Breast epithelium (tissue), 4 donors: ENCODE measurements at regions not wholly inside any gene's neighbourhood (a gene's known extent, or its start where the extent isn't known, plus 50 kb on each side); places are given as distances from the start of the nearest gene placed in this dataset.
"Not testable (repeated sequence)": the region's sequence is repeated elsewhere in the genome, so short reads cannot be mapped to it uniquely, and the experiment has no call there.

ENCODE experiments used
- DNase-seq, 2 donors: peaks; one replicate each; pipeline ENCODE4 v3.0.0-alpha.2; 2019; ENCODE audit warnings: low spot score in 2 of 2
- H3K27ac ChIP-seq, 2 donors: fragments of 200-600 bp; sonication (generic) in 1 of 2; one replicate each; pipeline ENCODE4 v1.5.1; 2016 to 2019; ENCODE audit warnings: mild to moderate bottlenecking in 1 of 2
- H3K27me3 ChIP-seq, 2 donors: fragments of 200-600 bp; sonication (generic) in 1 of 2; one replicate each; pipeline versions ENCODE4 v1.5.1 to v1.6.0; 2017 to 2019; ENCODE audit warnings: control low read depth in 1 of 2, mild to moderate bottlenecking in 1 of 2
- H3K36me3 ChIP-seq: fragments of 200-600 bp; one replicate; pipeline ENCODE4 v1.5.1; 2019
- H3K4me1 ChIP-seq, 2 donors: fragments of 200-600 bp; sonication (generic); one replicate each; pipeline ENCODE4 v1.5.1; 2016 to 2019; ENCODE audit warnings: control low read depth in 1 of 2
- H3K4me3 ChIP-seq, 3 donors: fragments of 200-600 bp; sonication (generic); 1 replicate in 2 of 3; 2 replicates in 1 of 3; pipeline ENCODE4 v1.5.1; 2016 to 2019; ENCODE audit warnings: mild to moderate bottlenecking in 3 of 3, moderate library complexity in 2 of 3
- H3K9me3 ChIP-seq, 2 donors: fragments of 200-600 bp; sonication (generic) in 1 of 2; one replicate each; pipeline ENCODE4 v1.5.1; 2016 to 2019; ENCODE audit warnings: control low read depth in 1 of 2
- CTCF ChIP-seq, 3 donors: fragments of 450-650 bp; IDR thresholded peaks; one replicate each; pipeline ENCODE4 v1.5.1; 2016 to 2017; ENCODE audit warnings: antibody characterized with exemption in 3 of 3, mild to moderate bottlenecking in 3 of 3, moderate library complexity in 3 of 3
- POLR2A ChIP-seq: fragments of 450-650 bp; IDR thresholded peaks from one replicate; pipeline ENCODE4 v1.6.1; 2016; ENCODE audit warnings: antibody characterized with exemption, mild to moderate bottlenecking, moderate library complexity
- POLR2AphosphoS5 ChIP-seq, 3 donors: sonication (generic); formaldehyde crosslinking; IDR thresholded peaks; one replicate each; pipeline ENCODE4 v1.6.1; 2017; ENCODE audit warnings: antibody characterized with exemption in 3 of 3
- intact Hi-C: fragments of 100-400 bp; cut with DNase I; formaldehyde crosslinking; loops from one replicate; pipeline ENCODE4 v1.15.1; 2023; ENCODE audit warnings: low total_unique reads

- DNase-seq: no peak
- no peaks in the 10 kb centered on the region for H3K4me1 ChIP-seq
- no peak overlapping the region for H3K4me3 ChIP-seq
- H3K9me3 ChIP-seq: no peaks in the 10 kb centered on the region
- H3K27ac ChIP-seq: no peak overlapping the region
- TF ChIP-seq CTCF (IDR thresholded peaks at IDR 0.05) (no peak), POLR2A (no peak), POLR2AphosphoS5 (IDR thresholded peaks at IDR 0.05) (no peak)
- no peaks in the 10 kb centered on the region for H3K36me3 ChIP-seq
- intact Hi-C loops: no loop called here
- no peaks in the 10 kb centered on the region for H3K27me3 ChIP-seq
Measured at GRCh38 chr11:79610678-79611077, 169.8 kb upstream of the TENM4 start.

DNA sequence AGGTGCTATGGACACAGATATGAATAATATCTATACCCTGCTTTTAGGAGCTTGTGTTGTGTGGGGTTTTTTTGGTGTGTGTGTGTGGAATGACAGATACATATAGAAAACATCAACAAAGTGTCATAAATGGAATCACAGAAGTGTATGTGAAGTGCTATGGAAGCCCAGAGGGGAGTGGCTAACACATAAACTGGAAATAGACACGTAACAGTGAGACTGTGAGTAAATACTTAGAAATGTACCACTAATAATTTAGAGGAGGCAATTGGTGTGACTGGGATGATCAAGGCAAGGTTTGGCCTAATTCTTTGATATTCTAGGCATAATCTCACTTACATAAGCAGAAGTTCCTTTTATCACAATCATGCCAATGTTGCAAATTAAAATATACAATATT lies 169.3 kb upstream of the TENM4 start:
- intact Hi-C loops: no loop called here
- Histone ChIP-seq H3K4me3 (no peak overlapping the region), H3K36me3 (no peaks in the 10 kb centered on the region), H3K27ac (no peak overlapping the region), H3K4me1 (no peaks in the 10 kb centered on the region), H3K27me3 (no peaks in the 10 kb centered on the region), H3K9me3 (no peaks in the 10 kb centered on the region)
- no peak for DNase-seq
- no peak for TF ChIP-seq POLR2A
- no peak for TF ChIP-seq POLR2AphosphoS5 (IDR thresholded peaks at IDR 0.05)
- TF ChIP-seq CTCF (IDR thresholded peaks at IDR 0.05): no peak

DNA sequence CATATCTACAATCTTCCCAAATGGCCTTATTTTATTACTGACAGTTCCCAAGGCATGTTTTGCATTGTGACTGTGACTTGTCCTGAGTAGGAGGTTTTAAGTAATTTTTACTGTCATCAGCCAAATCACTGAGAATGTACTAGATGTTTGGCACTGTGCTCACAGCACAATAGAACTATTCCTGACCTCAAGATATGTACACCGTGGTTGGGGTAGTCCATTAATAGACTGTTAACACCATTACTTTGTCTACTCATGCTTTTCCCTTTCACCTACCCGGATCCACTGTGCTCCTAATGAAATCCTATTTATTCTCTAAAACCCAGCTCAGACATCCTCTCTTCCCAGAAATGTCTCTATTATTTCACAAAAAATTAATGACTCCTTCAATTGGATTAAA lies 168.7 kb upstream of the TENM4 start:
- intact Hi-C loops: no loop called here
- DNase-seq: no peak
- H3K27me3 ChIP-seq: no peaks in the 10 kb centered on the region
- no peaks in the 10 kb centered on the region for H3K36me3 ChIP-seq
- H3K9me3 ChIP-seq: no peaks in the 10 kb centered on the region
- H3K27ac ChIP-seq: no peak overlapping the region
- TF ChIP-seq POLR2A (no peak), POLR2AphosphoS5 (IDR thresholded peaks at IDR 0.05) (no peak), CTCF (IDR thresholded peaks at IDR 0.05) (no peak)
- no peak overlapping the region for H3K4me3 ChIP-seq
- H3K4me1 ChIP-seq: no peaks in the 10 kb centered on the region

GRCh38 chr11:79606461-79606860 lies 165.6 kb upstream of the TENM4 start:
- H3K4me1 ChIP-seq: not testable (repeated sequence)

DNA sequence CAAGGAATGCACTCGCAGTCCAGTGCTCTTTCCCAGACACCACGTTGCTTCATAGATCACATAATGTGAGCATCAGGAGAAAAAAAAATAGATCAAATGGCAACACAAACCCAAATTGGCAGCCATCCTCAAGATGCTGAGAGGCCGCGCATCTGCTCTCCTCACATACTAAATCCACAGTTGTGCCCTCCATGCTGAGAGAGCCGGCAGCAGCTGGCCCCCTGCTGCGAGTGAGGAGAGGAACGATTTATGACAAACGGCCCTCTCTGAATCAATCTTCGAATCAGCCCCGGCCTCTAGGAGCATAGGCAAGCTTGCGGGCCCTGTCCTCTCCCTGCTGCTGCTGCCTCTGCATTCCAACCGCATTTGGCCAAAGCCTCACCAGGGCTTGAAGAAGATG lies 159.9 kb upstream of the TENM4 start:
- Histone ChIP-seq H3K4me1 (no peaks in the 10 kb centered on the region), H3K9me3 (no peaks in the 10 kb centered on the region), H3K4me3 (no peak overlapping the region), H3K27ac (no peak overlapping the region), H3K27me3 (no peaks in the 10 kb centered on the region), H3K36me3 (no peaks in the 10 kb centered on the region)
- intact Hi-C loops: no loop called here
- TF ChIP-seq CTCF (IDR thresholded peaks at IDR 0.05) (no peak), POLR2A (no peak), POLR2AphosphoS5 (IDR thresholded peaks at IDR 0.05) (no peak)
- no peak for DNase-seq

More at GRCh38 chr11:79606461-79606860, 165.6 kb upstream of the TENM4 start:
- DNase-seq, H3K27ac ChIP-seq, H3K4me3 ChIP-seq, H3K9me3 ChIP-seq, H3K27me3 ChIP-seq, intact Hi-C loops, H3K36me3 ChIP-seq: not testable (repeated sequence)

DNA sequence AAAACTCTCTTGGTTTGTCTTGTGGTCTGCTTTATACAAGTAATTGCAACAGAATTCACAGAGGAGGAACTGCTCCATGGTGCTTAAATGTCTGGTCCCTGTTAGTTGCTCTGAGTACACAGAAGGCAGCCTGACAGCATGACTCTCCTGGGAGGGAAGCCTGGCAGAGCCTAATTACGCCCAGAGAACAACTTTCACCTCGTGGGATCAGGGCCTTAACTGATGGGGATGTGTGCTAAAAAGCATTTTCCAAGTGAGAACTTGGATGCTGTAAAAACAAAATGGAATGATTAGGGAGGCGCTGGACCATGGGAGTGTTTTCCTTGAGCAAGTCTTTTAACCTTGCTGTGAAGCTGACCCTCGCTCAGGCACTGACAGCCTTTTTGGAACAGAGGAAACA lies 154.0 kb upstream of the TENM4 start:
- Histone ChIP-seq H3K9me3 (peaks cover 5 to 7% of the 10 kb centered on the region in 2 donors), H3K27ac (no peak overlapping the region), H3K4me3 (no peak overlapping the region), H3K27me3 (no peaks in the 10 kb centered on the region), H3K4me1 (no peaks in the 10 kb centered on the region), H3K36me3 (no peaks in the 10 kb centered on the region)
- intact Hi-C loops: no loop called here
- no peak for DNase-seq
- no peak for TF ChIP-seq POLR2A
- no peak for TF ChIP-seq POLR2AphosphoS5 (IDR thresholded peaks at IDR 0.05)
- TF ChIP-seq CTCF (IDR thresholded peaks at IDR 0.05): no peak
